ENCODE measurements at regions not wholly inside any gene's neighbourhood (a gene's known extent, or its start where the extent isn't known, plus 50 kb on each side); places are given as distances from the start of the nearest gene placed in this dataset.

DNA sequence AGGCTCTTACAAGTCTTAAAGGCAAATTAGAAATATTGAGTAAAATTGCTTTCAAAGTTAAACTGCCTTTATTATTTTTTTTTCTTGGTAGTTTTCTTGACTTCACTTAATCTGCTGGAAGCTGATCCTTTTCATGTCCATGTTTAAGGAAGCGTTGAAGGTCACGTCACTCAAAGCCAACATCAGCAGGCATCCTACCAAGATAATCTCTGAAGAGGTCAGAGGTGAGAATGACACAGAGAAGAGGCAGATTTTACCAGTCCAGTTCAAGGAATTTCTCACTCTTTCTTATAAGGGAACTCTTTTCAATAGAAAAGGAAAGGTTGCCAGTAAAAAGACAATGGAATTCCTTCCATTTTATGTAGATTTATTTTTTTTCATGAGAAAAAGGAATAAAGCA, 259.8 kb downstream of the ANXA1 start:
- TF ChIP-seq, protein P1, sequence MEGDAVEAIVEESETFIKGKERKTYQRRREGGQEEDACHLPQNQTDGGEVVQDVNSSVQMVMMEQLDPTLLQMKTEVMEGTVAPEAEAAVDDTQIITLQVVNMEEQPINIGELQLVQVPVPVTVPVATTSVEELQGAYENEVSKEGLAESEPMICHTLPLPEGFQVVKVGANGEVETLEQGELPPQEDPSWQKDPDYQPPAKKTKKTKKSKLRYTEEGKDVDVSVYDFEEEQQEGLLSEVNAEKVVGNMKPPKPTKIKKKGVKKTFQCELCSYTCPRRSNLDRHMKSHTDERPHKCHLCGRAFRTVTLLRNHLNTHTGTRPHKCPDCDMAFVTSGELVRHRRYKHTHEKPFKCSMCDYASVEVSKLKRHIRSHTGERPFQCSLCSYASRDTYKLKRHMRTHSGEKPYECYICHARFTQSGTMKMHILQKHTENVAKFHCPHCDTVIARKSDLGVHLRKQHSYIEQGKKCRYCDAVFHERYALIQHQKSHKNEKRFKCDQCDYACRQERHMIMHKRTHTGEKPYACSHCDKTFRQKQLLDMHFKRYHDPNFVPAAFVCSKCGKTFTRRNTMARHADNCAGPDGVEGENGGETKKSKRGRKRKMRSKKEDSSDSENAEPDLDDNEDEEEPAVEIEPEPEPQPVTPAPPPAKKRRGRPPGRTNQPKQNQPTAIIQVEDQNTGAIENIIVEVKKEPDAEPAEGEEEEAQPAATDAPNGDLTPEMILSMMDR (IDR thresholded peaks at IDR 0.05): no peak
- no peak for TF ChIP-seq POLR2A (IDR thresholded peaks at IDR 0.05)

Data from body of pancreas (tissue), 4 donors.